Neural cell (in vitro differentiated cells): ENCODE measurements at regions not wholly inside any gene's neighbourhood (a gene's known extent, or its start where the extent isn't known, plus 50 kb on each side); places are given as distances from the start of the nearest gene placed in this dataset.

Source experiments
- CTCF ChIP-seq: fragments of 450-650 bp; IDR thresholded peaks from 2 replicates; pipeline ENCODE4 v1.5.1; 2014; ENCODE audit warnings: antibody characterized with exemption, mild to moderate bottlenecking, moderate library complexity; ENCODE audit not compliant: poor library complexity, severe bottlenecking
- EP300 ChIP-seq: fragments of 450-650 bp; conservative IDR thresholded peaks from 2 replicates; pipeline ENCODE4 v1.6.1; 2014; ENCODE audit warnings: antibody characterized with exemption, mild to moderate bottlenecking, moderate library complexity; ENCODE audit not compliant: poor library complexity, severe bottlenecking
- EZH2 ChIP-seq: fragments of 200-600, 300-800 bp; shearing (Covaris generic), sonication (generic); IDR thresholded peaks from 2 replicates; pipeline ENCODE4 v1.6.1; 2014; ENCODE audit warnings: antibody characterized with exemption, low read length, borderline replicate concordance, mild to moderate bottlenecking; ENCODE audit not compliant: insufficient read depth, poor library complexity, severe bottlenecking
- POLR2AphosphoS5 ChIP-seq: IDR thresholded peaks from 2 replicates; pipeline ENCODE4 v1.6.1; 2012
- RAD21 ChIP-seq: fragments of 450-650 bp; conservative IDR thresholded peaks from 2 replicates; pipeline ENCODE4 v1.6.1; 2014; ENCODE audit warnings: antibody characterized with exemption, mild to moderate bottlenecking, moderate library complexity
- SMC3 ChIP-seq: fragments of 450-650 bp; conservative IDR thresholded peaks from 2 replicates; pipeline ENCODE4 v1.6.1; 2014; ENCODE audit warnings: antibody characterized with exemption, mild to moderate bottlenecking, moderate library complexity; ENCODE audit not compliant: poor library complexity
- TAF1 ChIP-seq: IDR thresholded peaks from 2 replicates; pipeline ENCODE4 v1.6.1; 2012; ENCODE audit warnings: low read depth

GRCh38 chr6:82015526-82015925 is 232.0 kb downstream of the IBTK start:
- TF ChIP-seq EP300 (no peak), CTCF (no peak), SMC3 (no peak), TAF1 (no peak), EZH2 (no peak), POLR2AphosphoS5 (no peak), RAD21 (no peak)
